Lower leg skin (tissue), 4 donors: ENCODE measurements at regions not wholly inside any gene's neighbourhood (a gene's known extent, or its start where the extent isn't known, plus 50 kb on each side); places are given as distances from the start of the nearest gene placed in this dataset.
A peak's percentile ranks its signal among the peaks of the same experiment; 100 is the strongest.
"Not testable (repeated sequence)": the region's sequence is repeated elsewhere in the genome, so short reads cannot be mapped to it uniquely, and the experiment has no call there.

Experiments used
- DNase-seq, 2 donors: peaks; one replicate each; pipeline ENCODE4 v3.0.0-alpha.2; 2019; ENCODE audit warnings: low spot score in 2 of 2
- H3K4me3 ChIP-seq: fragments of 200-600 bp; sonication (generic); 2 replicates; pipeline ENCODE4 v1.5.1; 2017; ENCODE audit warnings: mild to moderate bottlenecking, low read depth; ENCODE audit not compliant: poor library complexity, severe bottlenecking
- CTCF ChIP-seq, 3 donors: fragments of 450-650 bp; IDR thresholded peaks; one replicate each; pipeline ENCODE4 v1.5.1; 2016; ENCODE audit warnings: antibody characterized with exemption in 3 of 3, mild to moderate bottlenecking in 3 of 3, moderate library complexity in 2 of 3
- POLR2A ChIP-seq, 2 donors: fragments of 450-650 bp; IDR thresholded peaks; one replicate each; pipeline ENCODE4 v1.6.1; 2016 to 2017; ENCODE audit warnings: antibody characterized with exemption in 2 of 2, mild to moderate bottlenecking in 1 of 2, moderate library complexity in 1 of 2
- WGBS, 2 donors: methylation state at CpG; one replicate each; pipeline ENCODE4 v1.1.5; 2018; 5-methylcytosine and 5-hydroxymethylcytosine counted together
- intact Hi-C: fragments of 100-400 bp; cut with DNase I; formaldehyde crosslinking; loops from one replicate; pipeline ENCODE4 v1.15.0; 2023; ENCODE audit warnings: low total_unique reads

GRCh38 chr1:232143315-232143886, 486.5 kb downstream of the SIPA1L2 start:
- no peak for DNase-seq
- H3K4me3 ChIP-seq: no peak overlapping the region
- TF ChIP-seq CTCF (IDR thresholded peaks at IDR 0.05): no peak
- no peak for TF ChIP-seq POLR2A (IDR thresholded peaks at IDR 0.05)
- intact Hi-C loops: no loop called here
- whole genome bisulfite sequencing, 2 donors: 71 to 78% methylated on average over 3 of the region's 3 CpGs

DNA sequence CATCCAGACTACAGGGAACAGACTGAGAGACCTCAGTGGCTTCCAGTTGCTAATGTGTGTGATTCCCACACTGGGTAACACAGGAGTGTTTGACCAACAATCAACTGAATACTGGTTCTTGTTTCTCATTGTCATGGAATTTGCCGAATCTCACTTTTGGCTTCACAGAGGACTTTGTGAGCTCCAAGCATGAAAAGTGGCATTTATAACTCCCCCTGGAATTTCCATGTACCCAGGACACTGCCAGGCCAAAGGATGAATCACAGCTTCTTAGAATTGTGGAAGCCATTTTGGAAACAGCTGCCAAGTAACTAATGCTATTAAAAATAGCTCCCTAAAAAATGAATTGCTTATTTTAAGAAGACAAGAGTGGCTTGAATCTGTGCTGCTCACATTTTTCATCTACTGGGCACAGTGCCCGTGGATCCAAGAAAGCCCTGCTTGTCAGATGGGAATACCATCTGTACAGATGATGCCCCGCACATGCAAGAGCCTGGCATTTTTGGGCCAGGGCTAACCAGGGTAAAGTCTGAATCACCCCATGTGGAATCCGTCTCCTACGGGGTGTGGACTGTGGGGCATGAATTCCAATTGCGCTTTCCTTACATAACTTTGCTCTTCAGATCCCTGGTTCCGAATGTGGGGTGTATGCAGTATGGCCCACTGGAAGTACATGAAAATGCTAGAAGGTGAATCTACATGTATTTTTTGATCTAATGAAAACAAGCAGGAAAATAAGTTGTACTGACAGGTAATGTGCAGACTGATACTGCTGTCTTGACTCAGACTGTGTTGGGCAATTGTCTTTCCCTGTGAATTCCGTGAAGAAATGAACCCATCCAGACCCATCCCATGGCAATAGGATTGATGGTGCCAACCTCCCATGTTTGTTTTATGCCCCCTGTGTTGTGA, 487.3 kb downstream of the SIPA1L2 start:
- TF ChIP-seq CTCF (IDR thresholded peaks at IDR 0.05): no peak
- TF ChIP-seq POLR2A (IDR thresholded peaks at IDR 0.05): no peak
- intact Hi-C loops: no loop called here
- 22 to 27% methylated on average over 8 of the region's 8 CpGs for WGBS, 2 donors
- peak in 1 of 2 donors; percentile 25 for DNase-seq
- H3K4me3 ChIP-seq: no peak overlapping the region

- intact Hi-C loops, DNase-seq: not testable (repeated sequence)
- 93 to 95% methylated on average over 5 of the region's 5 CpGs for WGBS, 2 donors
These were observed 488.8 kb downstream of the SIPA1L2 start for GRCh38 chr1:232141167-232141448.

GRCh38 chr1:232140419-232141166, 489.3 kb downstream of the SIPA1L2 start:
- no peak for DNase-seq
- intact Hi-C loops: no loop called here
- no peak for TF ChIP-seq CTCF (IDR thresholded peaks at IDR 0.05)
- no peak for TF ChIP-seq POLR2A (IDR thresholded peaks at IDR 0.05)
- H3K4me3 ChIP-seq: no peak overlapping the region
- WGBS, 2 donors: 79 to 88% methylated on average over 6 of the region's 6 CpGs

More at GRCh38 chr1:232141167-232141448, 488.8 kb downstream of the SIPA1L2 start:
- not testable (repeated sequence) for H3K4me3 ChIP-seq

DNA sequence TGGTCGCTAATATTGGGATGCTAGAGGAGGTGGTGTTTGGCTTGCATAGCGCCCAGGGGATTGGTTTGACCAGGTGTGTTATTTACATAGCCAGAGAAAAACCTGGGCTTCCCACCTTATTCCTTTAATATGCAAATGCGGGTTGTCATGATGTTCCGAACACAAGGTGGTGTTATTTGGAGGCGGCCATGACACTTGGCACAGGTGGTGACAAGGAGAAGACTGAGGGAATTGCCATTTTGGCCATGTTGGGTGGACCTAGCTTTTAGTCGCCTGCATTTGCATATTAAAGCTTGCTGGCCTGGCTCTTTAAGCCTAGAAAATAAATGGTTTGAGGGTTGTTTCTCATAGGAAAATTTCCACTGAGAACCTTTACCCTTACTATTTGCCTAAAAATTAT, 490.5 kb downstream of the SIPA1L2 start:
- intact Hi-C loops: no loop called here
- TF ChIP-seq CTCF (IDR thresholded peaks at IDR 0.05): no peak
- no peak for TF ChIP-seq POLR2A (IDR thresholded peaks at IDR 0.05)
- WGBS, 2 donors: 93% methylated on average over 6 of the region's 6 CpGs

DNA sequence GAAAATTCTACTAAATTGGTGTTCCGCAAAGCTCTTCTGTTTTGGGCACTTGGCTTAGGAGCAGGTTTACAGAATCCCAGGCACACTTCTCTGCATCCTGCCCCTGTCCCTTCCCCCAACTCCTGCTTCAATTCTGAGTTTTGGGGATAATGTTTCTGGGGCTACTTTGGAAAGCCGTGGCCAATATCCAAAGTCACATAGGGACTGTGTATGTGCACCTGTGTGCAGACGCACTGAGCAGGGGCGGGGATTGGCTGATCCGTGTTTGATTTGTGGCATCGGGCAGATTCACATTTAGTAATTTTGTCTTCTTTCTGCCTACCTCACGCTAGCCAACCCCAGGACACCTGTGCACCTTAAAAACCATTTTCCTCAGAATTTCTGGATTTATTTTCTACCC, 491.9 kb downstream of the SIPA1L2 start:
- DNase-seq: no peak
- H3K4me3 ChIP-seq: no peak overlapping the region
- intact Hi-C loops: no loop called here
- no peak for TF ChIP-seq CTCF (IDR thresholded peaks at IDR 0.05)
- no peak for TF ChIP-seq POLR2A (IDR thresholded peaks at IDR 0.05)
- WGBS, 2 donors: 90 to 94% methylated on average over 7 of the region's 7 CpGs

More for the DNA sequence above, 490.5 kb downstream of the SIPA1L2 start:
- no peak for DNase-seq
- no peak overlapping the region for H3K4me3 ChIP-seq
